ENCODE measurements at regions not wholly inside any gene's neighbourhood (a gene's known extent, or its start where the extent isn't known, plus 50 kb on each side); places are given as distances from the start of the nearest gene placed in this dataset.
"Not testable (repeated sequence)": the region's sequence is repeated elsewhere in the genome, so short reads cannot be mapped to it uniquely, and the experiment has no call there.

DNA sequence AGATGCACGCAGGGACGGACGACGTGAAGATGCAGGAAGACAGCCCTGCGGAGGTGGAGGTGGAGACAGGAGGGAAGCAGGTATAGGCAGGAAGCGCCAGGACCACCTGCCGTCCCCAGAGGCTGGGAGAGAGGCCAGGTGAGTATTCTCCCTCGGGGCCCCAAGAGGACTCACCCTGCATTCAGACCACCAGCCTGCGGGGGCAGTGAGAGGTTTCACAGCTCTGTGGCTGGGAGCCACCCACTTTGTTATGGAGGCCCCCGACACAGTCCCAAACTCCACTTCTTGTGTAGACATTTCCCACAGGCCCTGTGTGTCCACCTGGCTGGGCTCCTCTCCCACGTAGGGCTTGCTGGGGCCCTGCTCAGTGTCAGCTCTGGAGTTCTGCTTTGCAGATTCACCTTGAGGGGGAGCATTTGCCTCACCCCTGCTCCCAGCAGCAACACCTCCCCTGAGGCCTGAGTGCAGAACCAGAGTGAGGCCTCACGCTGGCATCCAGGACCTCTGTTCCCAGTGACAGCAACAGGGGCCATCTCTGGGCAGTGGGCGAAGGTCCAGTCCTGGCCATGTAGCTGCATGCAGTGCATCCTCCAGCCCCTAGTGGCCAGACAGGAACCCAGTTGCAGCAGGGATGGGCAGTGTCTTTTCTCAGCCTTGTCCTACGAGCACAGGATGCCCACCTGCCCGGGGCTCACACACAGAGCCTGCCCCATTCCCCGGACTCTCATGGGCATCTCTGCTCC, 119.4 kb upstream of the IQSEC1 start:
- DNase-seq, result no peak

DNA sequence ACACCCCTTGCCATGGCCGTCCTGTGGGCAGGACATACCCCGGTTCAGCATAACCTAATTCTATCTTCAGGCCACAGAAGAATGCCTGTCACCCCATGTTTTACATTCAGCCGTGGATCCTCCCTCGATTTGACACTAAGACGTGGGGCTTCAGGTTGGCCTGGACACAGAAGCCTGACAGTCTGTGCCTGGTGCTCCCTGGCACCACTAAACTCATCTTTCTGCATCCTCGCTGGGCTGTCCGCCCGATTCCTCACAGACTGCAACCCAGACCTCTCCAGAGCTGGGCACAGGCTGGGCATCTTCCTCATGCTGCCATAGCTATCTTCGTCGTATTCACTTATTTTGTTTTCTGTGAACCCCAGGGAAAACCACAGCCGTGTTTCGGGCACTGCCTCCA, 117.8 kb upstream of the IQSEC1 start:
- DNase-seq, result no peak

DNA sequence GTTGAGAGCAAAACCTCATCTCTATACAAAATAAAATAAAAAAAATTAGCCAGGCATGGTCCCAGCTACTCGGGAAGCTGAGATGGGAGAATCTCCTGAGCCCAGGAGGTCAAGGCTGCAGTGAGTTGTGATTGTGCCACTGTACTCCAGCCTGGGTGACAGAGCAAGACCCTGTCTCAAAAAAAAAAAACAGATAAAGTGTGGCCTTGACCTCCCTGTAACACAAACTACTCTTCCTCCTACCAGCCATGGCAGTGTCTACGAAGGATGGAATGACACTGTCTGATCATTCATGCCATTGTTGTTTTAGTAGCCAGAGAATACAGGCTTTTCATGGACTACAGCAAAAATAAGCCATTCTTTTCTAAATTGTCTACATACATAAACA, 117.1 kb upstream of the IQSEC1 start:
- DNase-seq, result no peak

DNA sequence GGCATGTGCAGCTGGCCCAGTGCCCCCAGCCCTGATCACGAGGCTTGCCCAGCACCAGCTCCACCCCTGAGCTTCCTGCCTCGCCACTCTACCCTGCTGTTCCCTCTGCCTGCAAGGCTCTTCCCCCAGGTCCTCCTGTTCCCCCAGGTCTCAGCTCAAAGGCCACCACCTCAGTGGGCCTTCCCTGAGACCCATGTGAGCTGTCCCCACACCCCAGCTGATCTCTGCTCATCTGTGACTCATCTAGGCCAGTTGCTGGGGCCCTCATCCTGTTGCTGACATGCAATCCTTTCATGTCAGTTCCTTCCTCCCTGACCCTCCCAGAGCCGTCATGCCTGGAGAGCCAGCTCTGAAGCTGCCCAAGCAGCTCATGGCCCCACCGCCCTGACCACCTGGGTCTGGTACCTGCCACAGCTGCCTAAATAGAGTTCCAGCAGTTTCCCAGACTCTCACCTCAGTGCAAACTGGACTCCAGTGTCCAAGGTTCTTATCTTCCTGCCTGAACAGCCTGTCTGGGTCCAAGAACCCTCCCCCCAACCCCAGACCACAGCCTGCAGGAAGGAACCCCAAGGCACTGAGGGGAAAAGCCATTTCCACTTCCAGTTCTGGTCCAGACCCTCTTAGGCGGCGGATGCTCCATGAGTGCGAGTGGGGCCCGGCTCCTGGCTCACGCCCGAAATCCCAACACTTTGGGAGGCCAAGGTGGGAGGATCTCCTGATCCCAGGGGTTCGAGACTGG, 116.6 kb upstream of the IQSEC1 start:
- DNase-seq, result no peak

DNA sequence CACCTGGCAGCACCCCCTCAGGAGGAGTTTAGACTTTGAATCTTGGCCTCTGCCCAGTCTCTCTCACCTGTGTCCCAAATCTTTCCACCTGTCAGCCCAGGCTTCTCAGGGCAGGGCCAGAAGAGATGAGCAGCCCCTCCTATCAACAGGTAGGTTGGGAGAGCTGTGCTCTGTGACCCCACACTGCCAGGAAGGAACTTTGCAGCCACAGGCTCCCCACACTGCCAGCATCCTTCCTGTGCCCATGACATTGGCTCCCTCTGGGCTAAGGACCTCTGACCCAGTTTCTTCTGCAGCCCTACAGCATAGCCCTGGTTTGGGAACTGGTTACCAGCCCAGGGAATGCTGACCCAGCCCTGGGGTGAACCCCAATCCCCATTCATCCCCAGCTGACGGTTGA, 115.7 kb upstream of the IQSEC1 start:
- no peak for DNase-seq

DNA sequence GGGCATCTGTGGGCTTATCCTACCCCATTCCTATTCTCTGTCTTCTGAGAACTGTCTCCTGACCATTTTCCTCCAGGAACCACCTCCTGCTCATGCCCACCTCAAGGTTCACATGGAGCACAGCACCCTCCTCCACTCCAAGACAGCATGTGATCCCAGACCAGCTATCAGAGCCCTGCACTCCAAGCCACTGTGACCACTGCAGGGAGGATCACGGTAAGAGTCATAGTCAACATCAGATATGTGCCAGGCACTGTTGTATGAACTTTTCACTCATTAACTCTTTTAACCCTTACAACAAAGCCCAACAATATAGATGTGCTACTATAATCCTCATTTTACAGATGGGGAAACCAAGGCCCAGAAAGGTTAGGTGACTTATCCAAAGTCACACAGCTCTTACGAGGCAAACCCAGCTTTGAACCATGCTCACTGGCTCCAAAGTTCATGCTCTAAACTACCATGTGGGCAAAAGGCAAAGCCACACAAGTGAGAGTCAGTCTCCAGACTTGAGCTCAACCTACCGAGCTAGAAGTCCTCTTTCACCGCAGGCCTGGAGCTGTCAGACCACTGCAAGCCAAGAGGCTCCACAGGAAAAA, 115.1 kb upstream of the IQSEC1 start:
- no peak for DNase-seq

DNA sequence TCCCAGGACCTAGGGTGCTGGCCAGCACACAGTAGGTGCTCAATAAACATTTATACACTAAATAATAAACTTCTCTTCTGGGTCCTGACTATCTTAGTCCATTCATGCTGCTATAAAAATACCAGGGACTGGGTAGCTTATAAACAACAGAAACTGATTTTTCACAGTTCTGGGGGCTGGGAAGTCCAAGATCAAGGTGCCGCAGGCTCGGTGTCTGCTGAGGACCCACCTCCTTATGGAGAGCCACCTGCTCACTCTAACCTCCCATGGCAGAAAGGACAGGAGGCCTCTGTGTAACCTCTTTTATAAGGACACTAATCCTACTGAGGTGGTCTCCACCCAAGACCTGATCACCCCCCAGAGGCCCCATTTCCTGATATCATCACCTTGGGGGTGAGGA, 114.4 kb upstream of the IQSEC1 start:
- no peak for DNase-seq

DNA sequence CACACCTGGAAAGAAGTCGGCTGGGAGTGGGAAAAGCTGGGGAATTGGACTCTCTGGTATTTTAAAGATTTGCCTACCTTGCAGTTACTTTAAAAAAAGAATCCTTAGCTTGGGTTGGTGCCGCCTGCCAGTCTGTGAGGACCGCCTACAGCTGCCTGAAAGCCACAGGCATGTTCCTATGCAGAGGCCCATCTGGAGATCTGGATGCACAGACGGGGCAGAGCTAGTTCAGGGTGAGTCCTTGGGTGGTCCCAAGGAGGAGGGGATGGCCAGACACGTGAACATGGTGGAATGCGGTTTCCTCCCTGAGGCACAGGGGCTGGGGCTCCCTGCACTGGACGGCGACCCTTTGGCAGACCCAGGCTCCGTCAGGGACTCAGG, 113.2 kb upstream of the IQSEC1 start:
- DNase-seq, result no peak

DNA sequence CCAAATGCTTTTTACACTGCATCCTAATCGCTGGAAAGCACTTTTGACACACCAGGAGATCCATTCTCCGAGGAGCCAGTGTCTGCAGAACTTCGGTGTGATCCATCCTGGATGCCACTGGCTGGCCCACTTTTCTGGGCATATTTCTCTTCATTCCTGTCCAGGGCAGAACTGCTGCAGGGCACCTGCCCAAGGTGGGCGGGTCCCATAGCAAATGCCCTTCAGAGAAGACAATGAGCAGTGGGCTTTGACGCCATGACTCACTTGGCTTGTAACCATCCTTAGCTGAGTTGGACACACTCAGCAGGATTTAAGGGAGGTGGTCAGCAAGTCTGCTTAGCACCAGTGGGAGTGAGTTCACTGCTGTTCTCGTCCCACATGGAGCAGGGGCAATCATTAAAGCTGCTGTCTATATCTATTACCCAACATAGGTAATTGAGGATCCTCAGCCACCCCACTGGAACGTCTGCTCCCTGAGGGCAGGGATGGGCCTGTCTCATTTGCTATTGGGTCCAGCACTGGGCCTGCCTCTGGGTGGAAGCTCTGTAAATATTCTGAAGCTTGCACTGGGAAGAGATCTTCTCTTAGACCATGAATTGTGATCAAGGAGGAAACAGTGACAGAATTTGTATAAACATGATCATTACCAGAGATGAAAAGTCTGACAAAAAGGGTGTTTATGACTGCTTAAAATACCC, 112.7 kb upstream of the IQSEC1 start:
- DNase-seq, result no peak

DNA sequence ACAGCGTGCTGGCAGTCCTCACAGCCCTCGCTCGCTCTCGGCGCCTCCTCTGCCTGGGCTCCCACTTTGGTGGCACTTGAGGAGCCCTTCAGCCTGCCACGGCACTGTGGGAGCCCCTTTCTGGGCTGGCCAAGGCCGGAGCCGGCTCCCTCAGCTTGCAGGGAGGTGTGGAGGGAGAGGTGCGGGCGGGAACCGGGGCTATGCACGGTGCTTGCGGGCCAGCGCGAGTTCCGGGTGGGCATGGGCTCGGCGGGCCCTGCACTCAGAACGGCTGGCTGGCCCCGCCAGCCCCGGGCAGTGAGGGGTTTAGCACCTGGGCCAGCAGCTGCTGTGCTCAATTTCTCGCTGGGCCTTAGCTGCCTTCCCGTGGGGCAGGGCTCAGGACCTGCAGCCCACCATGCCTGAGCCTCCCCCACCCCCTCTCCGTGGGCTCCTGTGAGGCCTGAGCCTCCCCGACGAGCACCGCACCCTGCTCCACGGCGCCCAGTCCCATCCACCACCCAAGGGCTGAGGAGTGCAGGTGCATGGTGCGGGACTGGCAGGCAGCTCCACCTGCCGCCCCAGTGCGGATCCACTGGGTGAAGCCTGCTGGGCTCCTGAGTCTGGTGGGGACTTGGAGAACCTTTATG, 106.5 kb upstream of the IQSEC1 start:
- DNase-seq, result not testable (repeated sequence)

DNA sequence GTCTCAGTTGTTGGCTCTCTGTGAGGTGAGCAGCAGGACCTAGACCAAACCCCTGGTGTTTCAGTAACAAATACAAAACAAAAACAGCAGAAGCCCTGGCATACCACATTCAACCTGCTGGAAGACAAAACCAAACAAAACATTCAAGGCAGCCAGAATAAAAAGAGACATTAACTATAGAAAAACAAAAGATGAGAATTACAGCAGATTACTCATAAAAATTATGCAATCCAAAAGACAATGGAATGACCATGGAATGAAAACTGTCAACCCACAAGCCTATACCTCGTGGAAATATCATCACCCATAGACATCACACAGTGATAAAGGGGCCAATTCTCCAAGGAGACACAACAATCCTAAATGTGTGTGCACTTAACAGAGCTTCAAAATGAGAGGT, 106.0 kb upstream of the IQSEC1 start:
- DNase-seq, result no peak

DNA sequence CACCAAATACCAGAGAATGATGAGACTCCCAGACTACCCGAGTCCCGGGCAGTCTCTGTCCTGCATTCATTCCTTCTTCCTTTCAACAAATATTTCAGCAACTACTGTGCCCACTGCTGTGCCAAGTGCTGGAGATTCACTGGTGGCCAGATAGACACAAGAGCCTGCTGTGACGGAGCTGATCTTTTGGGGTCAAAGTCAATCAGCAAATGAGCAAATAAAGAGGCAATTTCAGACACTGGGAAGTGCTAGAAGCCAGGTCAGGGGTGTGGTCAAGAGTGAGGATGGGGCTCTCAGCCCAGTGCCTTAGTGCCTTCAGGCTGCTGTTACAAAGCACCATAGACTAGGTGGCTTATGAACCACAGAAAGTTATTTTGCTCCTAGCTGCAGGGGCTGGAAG, 104.9 kb upstream of the IQSEC1 start:
- no peak for DNase-seq

DNA sequence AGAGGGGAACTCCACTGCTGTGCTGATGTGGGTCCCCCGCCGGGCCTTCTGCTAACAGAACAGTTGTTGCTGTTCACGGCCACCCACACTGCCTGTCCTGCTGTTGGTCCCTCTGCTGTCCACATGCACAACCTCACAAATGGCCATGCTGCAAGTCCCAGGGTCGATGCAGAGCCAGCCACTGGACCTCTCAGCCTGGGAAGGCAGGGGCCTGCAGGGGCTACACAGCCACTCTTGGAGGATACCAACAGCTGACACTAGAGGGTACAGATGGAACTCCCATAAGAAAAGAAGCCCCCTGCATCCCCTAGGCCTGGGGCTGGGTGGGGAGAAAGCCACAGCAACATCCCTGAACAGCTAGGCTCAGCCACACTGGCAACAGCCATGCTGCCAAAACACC, 104.4 kb upstream of the IQSEC1 start:
- DNase-seq, result no peak

DNA sequence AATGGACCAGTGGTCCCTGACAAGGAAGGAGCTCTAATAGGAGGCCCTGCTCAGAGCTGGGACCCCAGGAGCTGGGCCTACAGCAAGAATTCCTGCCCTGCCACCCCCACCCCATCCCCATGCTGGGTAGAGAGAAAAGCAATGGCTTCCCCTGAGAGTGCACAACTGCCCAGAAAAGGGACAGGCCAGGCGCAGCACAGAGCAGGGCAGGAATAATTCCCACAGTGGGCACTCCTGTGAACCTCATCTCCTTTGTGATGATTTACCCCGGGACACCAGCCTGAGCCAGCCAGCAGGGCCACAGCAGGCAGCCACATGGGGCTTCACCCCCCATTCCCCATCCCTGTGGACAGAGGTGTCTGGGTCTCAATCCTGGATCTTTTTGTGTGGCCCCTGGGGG, 104.0 kb upstream of the IQSEC1 start:
- DNase-seq, result no peak

DNA sequence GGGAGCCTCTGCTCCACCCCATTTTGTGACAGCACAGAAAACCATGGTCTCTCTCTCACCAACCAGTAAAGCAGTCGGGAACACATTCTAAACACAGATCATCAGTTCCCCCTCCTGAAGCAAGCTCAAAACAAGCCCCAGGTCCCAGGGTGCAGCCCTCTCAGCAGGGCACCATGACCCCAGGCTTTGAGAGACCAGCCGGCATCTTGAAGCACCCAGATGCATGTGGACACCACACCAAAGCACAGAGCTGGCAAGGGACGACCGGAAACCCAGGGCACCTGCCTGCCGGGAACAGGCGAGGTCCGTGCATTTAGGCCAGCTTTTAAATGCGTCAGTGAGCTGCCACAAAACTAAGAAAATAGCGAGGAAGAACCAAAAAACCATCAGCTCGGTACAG, 103.2 kb upstream of the IQSEC1 start:
- no peak for DNase-seq

DNA sequence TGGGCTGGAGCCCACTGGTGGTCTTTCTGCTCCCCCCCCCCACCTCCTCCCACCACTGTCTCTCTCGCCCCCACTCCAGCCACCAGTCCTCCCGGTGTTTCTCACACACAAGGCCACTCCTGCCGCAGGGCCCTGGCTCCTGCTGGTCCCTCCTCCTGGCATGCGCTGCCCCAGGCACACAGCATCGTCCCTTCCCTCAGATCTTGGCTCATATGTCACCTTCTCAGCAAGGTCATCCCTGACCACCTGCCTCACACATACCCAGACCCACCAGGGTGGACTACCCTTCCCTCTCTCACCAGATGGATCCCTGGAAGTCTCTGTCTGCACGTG, 101.5 kb upstream of the IQSEC1 start:
- no peak for DNase-seq

DNA sequence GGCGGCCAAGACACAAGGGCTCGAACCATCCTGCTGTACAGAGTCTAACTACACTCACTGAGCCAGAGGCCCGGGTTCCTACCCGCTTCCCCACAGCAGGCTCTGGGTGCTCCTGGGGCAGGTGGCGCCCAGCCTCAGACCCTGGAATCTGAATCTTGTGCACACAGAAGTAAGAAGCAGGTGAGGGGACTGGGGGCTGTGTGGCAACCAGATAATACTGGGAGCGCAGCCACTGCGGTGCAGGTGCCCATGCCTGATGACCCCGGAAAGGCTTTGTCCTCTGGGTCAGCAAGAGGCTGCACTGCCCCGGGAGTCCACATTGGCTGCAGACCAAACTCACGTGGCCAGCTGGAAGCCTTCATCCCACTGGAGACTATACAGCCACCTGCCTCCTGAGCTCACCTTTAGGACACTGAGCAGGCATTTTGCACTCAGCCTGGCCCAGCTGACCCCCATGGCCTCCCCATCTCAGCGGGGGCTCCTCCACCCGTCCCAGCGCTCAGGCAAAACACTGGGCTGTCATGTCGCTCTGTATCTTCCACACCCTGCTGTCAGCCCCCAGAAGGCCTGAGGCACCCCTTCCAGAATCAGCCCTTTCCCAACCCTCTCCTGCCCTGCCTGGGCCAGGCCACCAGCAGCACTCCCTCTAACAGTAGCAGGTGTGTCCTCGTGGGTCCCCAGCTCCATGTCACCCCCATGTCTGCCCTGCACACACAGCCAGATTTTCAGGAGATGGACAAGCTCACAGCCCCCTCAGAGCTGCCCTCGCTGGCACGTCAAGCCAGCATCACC, 101.0 kb upstream of the IQSEC1 start:
- DNase-seq, result no peak

DNA sequence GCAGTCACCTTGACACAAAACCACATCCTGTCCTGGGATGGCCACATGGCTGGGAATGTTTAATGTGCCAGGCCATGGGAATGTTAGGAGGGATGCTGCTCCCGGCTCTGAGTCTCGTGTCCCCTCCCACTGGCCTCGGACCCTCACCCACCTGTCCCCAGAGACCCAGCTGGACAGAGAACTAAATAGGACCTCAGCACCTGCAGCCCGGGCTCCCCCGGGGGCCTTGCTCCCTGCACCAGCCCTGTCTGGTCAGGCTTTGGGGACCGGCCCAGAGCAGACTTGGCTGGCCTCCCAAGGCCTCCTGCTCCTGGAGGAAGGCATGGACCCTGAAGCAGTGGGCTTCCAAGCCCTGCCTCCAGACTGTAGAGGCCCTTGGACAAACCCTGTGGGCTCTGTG, 100.0 kb upstream of the IQSEC1 start:
- DNase-seq, result no peak

DNA sequence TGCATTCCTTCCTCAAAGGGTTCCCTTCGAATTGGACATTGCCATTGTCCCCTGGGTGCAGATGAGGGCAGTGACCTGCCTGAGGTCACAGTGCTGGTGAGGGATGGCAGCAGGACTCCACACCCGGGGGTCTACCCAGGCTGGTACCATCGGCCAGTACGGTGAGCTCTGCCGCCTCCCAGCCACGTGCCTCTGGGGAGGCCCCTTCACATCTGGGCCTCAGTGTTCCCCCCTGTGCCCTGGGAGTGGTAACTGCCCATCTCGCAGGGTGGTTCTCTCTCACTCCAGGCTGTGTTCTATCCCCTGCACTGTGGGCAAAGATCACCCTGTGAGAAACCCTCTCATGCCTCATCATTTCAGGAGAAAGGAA, 99.4 kb upstream of the IQSEC1 start:
- DNase-seq, result no peak

DNA sequence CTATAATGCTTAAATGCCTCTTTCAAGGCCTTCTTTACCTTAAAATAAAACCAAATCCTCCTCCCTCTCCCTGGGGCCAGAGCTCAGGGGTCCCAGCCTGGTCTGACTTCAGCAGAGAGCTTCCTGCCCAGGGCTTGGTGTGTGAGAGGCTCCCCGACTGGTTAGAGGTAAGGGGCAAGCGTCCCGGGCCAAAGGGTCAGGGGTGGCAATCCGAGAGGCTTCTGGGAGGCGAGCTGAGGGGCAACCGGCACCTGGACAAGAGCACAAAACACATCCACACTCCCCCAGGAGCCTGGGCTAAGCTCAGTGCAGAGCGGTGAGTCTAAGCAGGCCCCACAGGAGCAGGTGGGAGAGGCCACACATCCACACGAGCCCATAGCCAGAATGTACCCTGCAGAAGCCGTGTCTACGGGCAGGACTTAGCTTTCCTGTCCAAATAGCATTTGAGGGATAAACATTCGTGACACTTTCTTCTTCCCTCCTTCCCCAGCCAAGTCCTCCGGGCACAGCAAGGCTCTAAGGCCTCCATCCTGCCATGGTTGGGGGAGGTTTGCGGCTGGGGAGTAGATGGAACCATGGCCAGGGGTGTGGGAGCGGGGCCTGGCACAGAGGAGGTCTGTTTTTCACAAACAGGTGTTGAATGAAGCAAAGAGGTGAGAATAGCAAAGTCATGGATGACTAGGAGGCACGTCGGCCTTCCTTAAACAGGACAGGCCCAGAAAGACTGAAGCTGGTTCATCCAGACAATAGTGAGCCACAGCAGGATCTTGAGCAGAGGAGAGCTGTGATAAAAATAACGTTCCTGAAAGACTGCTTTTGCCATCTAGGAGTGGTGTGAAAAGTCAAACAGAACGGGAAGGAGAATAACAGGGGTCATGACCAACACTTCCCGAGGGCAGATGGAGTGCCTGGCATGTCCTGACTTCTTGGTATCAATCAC, 98.7 kb upstream of the IQSEC1 start:
- no peak for DNase-seq

DNA sequence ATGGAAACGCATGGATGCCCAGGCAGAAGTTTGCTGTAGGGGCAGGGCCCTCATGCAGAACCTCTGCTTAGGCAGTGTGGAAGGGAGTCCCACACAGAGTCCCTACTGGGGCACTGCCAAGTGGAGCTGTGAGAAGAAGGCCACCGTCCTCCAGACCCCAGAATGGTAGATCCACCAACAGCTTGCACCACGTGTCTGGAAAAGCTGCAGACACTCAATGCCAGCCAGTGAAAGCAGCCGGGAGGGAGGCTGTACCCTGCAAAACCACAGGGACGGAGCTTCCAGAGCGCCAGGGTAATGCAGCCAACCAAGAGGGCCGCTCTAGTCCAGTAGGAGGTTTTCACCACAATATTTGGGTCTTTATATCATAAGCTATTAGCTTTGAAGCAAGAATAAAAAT, 97.1 kb upstream of the IQSEC1 start:
- no peak for DNase-seq

DNA sequence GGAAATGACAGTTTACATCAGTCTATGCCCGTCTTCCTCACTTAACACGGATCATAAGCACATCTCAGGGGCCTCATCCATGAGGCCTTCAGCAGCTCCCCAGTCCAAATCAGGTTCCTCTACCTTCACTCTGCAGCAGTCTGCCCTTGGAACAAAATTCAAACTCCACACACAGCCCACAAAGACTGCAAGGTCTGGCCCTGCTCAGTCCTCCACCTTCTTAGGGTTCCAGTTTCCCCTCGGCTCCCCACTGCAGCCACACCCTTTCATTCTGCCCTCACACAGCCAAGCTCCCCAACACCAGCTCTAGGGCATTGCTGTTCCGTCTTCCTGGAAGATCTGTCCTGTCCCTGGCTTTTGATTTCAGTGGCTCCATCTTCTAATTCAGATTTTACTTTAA, 95.2 kb upstream of the IQSEC1 start:
- DNase-seq, result no peak
